Gastrocnemius medialis (tissue), 4 donors: ENCODE measurements at regions not wholly inside any gene's neighbourhood (a gene's known extent, or its start where the extent isn't known, plus 50 kb on each side); places are given as distances from the start of the nearest gene placed in this dataset.

Experiments
- ATAC-seq, 2 donors: fragments of 150-250 bp; one replicate each; pipeline ENCODE4 v1.9.1; 2016
- DNase-seq, 2 donors: peaks; one replicate each; pipeline ENCODE4 v3.0.0-alpha.2; 2019
- H3K27ac ChIP-seq, 4 donors: fragments of 200-600 bp; sonication (generic); 1 replicate in 1 of 4; 2 replicates in 3 of 4; pipeline ENCODE4 v1.5.1; 2016 to 2018; ENCODE audit warnings: mild to moderate bottlenecking in 2 of 4, moderate library complexity in 1 of 4
- H3K27me3 ChIP-seq, 3 donors: fragments of 200-600 bp; sonication (generic) in 2 of 3; 1 replicate in 1 of 3; 2 replicates in 2 of 3; pipeline versions ENCODE4 v1.5.1 to v1.6.0; 2016 to 2019; ENCODE audit warnings: mild to moderate bottlenecking in 1 of 3, moderate library complexity in 1 of 3
- H3K36me3 ChIP-seq, 2 donors: fragments of 200-600 bp; sonication (generic) in 1 of 2; one replicate each; pipeline ENCODE4 v1.5.1; 2017 to 2018
- H3K4me1 ChIP-seq, 2 donors: fragments of 200-600 bp; sonication (generic) in 1 of 2; one replicate each; pipeline ENCODE4 v1.5.1; 2016 to 2017; ENCODE audit warnings: mild to moderate bottlenecking in 2 of 2
- H3K4me3 ChIP-seq, 4 donors: fragments of 200-600 bp; sonication (generic) in 3 of 4; 1 replicate in 1 of 4; 2 replicates in 3 of 4; pipeline ENCODE4 v1.5.1; 2016 to 2019; ENCODE audit warnings: mild to moderate bottlenecking in 2 of 4
- H3K9me3 ChIP-seq, 3 donors: fragments of 200-600 bp; sonication (generic) in 2 of 3; 1 replicate in 1 of 3; 2 replicates in 2 of 3; pipeline ENCODE4 v1.5.1; 2016 to 2019
- POLR2A ChIP-seq, 2 donors: fragments of 450-650 bp; IDR thresholded peaks; one replicate each; pipeline ENCODE4 v1.6.1; 2017; ENCODE audit warnings: antibody characterized with exemption in 2 of 2, mild to moderate bottlenecking in 2 of 2, moderate library complexity in 2 of 2
- in situ Hi-C, 4 donors: fragments of 200-750 bp; cut with MboI; loops; one replicate each; pipeline versions ENCODE4 v1.15.0 to v1.8.0; 2017; ENCODE audit warnings: low sequenced_read_pairs in 4 of 4
- intact Hi-C: fragments of 100-400 bp; cut with DNase I; formaldehyde crosslinking; loops from one replicate; pipeline ENCODE4 v1.15.1; 2023; ENCODE audit warnings: low total_unique reads
- TF ChIP-seq, protein P1 (sequence below), 5 experiments: fragments of 450-650 bp in 3 of 5; fragments of 200-600 bp in 2 of 5; sonication (generic) in 2 of 5; IDR thresholded peaks in 4 of 5; conservative IDR thresholded peaks in 1 of 5; 1 replicate in 4 of 5; 2 replicates in 1 of 5; pipeline ENCODE4 v1.5.1; 2016 to 2019; ENCODE audit warnings: antibody characterized with exemption in 5 of 5, mild to moderate bottlenecking in 3 of 5, moderate library complexity in 3 of 5

DNA sequence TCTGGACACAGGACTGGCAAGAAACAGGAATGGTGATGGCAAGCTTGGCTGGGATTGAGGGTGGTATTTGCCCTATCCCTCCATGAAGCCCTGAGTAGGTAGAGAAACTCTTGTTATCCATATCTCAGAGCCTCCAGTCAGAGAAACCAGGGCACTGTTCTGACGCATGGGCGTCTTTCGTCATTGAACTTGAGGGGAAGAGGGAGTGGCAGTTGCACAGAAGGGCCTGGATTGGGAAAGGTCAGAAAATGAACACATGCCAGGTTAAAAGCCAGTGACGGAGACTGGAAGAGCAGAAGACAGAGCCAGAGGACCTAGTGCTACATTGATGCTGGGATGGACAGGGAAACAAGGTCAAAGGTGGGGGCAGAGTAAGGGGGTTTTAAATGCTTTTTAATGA is 516.7 kb downstream of the PLPP3 start:
- Histone ChIP-seq H3K27ac (no peak overlapping the region), H3K36me3 (no peaks in the 10 kb centered on the region), H3K4me1 (peaks cover 0 to 11% of the 10 kb centered on the region in 2 donors), H3K27me3 (no peaks in the 10 kb centered on the region), H3K9me3 (no peaks in the 10 kb centered on the region), H3K4me3 (no peak overlapping the region)
- intact Hi-C loops, result no loop called here
- DNase-seq (no peak), ATAC-seq (no peak)
- in situ Hi-C loops, result no loop called here
- TF ChIP-seq, protein P1, sequence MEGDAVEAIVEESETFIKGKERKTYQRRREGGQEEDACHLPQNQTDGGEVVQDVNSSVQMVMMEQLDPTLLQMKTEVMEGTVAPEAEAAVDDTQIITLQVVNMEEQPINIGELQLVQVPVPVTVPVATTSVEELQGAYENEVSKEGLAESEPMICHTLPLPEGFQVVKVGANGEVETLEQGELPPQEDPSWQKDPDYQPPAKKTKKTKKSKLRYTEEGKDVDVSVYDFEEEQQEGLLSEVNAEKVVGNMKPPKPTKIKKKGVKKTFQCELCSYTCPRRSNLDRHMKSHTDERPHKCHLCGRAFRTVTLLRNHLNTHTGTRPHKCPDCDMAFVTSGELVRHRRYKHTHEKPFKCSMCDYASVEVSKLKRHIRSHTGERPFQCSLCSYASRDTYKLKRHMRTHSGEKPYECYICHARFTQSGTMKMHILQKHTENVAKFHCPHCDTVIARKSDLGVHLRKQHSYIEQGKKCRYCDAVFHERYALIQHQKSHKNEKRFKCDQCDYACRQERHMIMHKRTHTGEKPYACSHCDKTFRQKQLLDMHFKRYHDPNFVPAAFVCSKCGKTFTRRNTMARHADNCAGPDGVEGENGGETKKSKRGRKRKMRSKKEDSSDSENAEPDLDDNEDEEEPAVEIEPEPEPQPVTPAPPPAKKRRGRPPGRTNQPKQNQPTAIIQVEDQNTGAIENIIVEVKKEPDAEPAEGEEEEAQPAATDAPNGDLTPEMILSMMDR (IDR thresholded peaks at IDR 0.05 in 4 of 5, conservative IDR thresholded peaks at IDR 0.05 in 1 of 5), result no peak
- no peak for TF ChIP-seq POLR2A (IDR thresholded peaks at IDR 0.05)

DNA sequence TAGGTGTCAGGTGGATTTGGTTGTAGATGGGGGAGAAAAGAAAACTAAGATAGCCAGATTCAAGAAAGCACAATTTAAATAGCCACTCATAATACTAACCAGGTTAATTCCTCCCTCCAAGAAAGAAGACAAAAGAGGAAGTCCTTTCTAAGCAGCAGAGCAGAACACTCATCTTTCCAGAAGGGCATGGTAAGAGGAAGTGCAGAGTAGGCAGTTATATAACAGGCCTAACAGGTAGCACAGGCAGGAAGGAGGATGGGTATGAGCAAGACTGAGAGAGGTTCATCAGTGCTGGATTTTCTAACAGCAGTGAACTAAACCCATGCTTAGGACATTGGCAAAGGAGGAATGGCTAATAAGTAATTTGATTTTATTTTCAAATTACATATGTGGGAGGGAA is 517.5 kb downstream of the PLPP3 start:
- Histone ChIP-seq H3K4me1 (peaks cover 0 to 14% of the 10 kb centered on the region in 2 donors), H3K9me3 (no peaks in the 10 kb centered on the region), H3K4me3 (no peak overlapping the region), H3K27ac (no peak overlapping the region), H3K27me3 (no peaks in the 10 kb centered on the region), H3K36me3 (no peaks in the 10 kb centered on the region)
- in situ Hi-C loops, result no loop called here
- no peak for TF ChIP-seq POLR2A (IDR thresholded peaks at IDR 0.05)
- TF ChIP-seq, protein P1 (IDR thresholded peaks at IDR 0.05 in 4 of 5, conservative IDR thresholded peaks at IDR 0.05 in 1 of 5), result no peak
- intact Hi-C loops, result no loop called here
- no peak for ATAC-seq
- DNase-seq, result no peak

DNA sequence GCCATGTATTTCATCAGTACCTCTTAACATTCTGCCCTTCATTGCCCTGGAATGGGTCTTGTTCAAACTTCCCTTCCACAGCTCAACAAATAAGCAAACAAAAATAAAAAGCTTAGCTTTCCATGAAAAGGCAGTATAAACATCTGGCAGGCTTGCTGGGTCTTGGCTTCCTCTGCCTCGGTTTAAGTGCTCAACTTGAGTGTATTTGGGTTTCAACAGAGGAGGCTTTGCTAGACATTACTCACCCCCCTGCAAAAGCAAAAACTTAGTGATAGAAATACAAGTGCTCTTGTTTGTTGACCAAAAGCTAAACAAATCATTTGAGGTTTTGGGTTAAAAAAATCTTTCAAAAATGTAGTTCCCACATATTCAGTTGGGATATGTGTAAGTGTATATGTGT is 518.5 kb downstream of the PLPP3 start:
- Histone ChIP-seq H3K27ac (no peak overlapping the region), H3K27me3 (no peaks in the 10 kb centered on the region), H3K4me3 (no peak overlapping the region), H3K4me1 (peaks cover 0 to 14% of the 10 kb centered on the region in 2 donors), H3K36me3 (no peaks in the 10 kb centered on the region), H3K9me3 (no peaks in the 10 kb centered on the region)
- no peak for DNase-seq
- TF ChIP-seq POLR2A (IDR thresholded peaks at IDR 0.05), result no peak
- TF ChIP-seq, protein P1 (IDR thresholded peaks at IDR 0.05 in 4 of 5, conservative IDR thresholded peaks at IDR 0.05 in 1 of 5), result no peak
- intact Hi-C loops (no loop called here), in situ Hi-C loops (no loop called here)
- no peak for ATAC-seq

DNA sequence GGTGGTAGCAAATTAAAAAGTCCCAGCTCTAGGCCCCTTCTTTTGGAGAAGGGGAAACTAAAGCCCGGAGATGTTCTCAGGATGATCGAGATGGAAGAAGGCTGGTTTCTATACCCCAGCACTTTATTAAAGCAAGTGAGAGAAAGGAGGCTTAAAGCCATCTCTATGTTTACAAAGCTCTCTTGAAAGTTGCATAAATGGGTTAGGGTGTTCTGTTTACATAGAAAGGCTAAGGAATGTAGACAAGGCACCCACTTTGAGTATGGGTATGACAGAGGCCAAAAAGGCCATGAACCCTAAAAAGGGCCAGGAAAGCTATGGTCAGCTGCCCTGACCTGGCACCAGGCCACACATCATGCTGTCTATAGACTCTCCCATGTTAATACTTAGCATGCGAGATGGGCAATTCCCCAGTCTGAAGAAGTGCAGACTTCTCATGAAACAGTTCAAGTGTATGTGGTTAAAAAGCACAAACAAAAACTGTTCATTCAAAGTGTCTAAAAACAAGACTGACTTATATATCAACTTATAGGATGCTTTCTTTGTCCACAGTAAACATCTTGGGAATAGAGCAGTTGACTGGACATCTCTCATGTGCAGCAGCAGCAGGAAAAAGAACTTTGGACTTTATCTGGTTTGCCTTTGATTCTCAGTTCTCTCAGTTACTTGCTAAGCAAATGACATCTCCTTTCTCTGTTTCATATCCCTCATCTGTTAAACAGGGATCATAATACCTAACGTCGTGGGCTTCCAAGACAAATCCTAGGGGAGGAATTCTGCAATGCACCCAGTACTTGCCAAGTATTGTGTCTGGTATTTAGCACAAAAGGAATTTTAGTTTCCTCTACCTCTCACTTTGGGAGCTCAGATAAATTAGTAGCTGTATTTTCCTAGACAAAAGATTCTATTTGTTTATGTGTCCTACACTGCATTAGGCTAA is 521.6 kb downstream of the PLPP3 start:
- TF ChIP-seq POLR2A (IDR thresholded peaks at IDR 0.05), result no peak
- TF ChIP-seq, protein P1 (IDR thresholded peaks at IDR 0.05 in 4 of 5, conservative IDR thresholded peaks at IDR 0.05 in 1 of 5), result no peak
- no peak overlapping the region for H3K4me3 ChIP-seq
- no peaks in the 10 kb centered on the region for H3K9me3 ChIP-seq
- H3K27me3 ChIP-seq, result no peaks in the 10 kb centered on the region
- H3K4me1 ChIP-seq, result peaks cover 0 to 9% of the 10 kb centered on the region in 2 donors
- intact Hi-C loops, result no loop called here
- H3K36me3 ChIP-seq, result no peaks in the 10 kb centered on the region
- ATAC-seq (no peak), DNase-seq (no peak)
- no peak overlapping the region for H3K27ac ChIP-seq
- in situ Hi-C loops, result no loop called here
